C4-2B (cell line): ENCODE measurements at regions not wholly inside any gene's neighbourhood (a gene's known extent, or its start where the extent isn't known, plus 50 kb on each side); places are given as distances from the start of the nearest gene placed in this dataset.

Experiments used
- ZFX ChIP-seq: fragments of 450-650 bp; IDR thresholded peaks from 2 replicates; pipeline ENCODE4 v1.6.1; 2017
- TF ChIP-seq, protein P1 (sequence below): fragments of 450-650 bp; conservative IDR thresholded peaks from 2 replicates; pipeline ENCODE4 v1.5.1; 2017; ENCODE audit warnings: mild to moderate bottlenecking

GRCh38 chrX:46330981-46331380, 214.2 kb downstream of the ZNF674 start:
- TF ChIP-seq, protein P1, sequence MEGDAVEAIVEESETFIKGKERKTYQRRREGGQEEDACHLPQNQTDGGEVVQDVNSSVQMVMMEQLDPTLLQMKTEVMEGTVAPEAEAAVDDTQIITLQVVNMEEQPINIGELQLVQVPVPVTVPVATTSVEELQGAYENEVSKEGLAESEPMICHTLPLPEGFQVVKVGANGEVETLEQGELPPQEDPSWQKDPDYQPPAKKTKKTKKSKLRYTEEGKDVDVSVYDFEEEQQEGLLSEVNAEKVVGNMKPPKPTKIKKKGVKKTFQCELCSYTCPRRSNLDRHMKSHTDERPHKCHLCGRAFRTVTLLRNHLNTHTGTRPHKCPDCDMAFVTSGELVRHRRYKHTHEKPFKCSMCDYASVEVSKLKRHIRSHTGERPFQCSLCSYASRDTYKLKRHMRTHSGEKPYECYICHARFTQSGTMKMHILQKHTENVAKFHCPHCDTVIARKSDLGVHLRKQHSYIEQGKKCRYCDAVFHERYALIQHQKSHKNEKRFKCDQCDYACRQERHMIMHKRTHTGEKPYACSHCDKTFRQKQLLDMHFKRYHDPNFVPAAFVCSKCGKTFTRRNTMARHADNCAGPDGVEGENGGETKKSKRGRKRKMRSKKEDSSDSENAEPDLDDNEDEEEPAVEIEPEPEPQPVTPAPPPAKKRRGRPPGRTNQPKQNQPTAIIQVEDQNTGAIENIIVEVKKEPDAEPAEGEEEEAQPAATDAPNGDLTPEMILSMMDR: no peak
- no peak for TF ChIP-seq ZFX
